Fibroblast of villous mesenchyme (primary cell): ENCODE measurements at regions not wholly inside any gene's neighbourhood (a gene's known extent, or its start where the extent isn't known, plus 50 kb on each side); places are given as distances from the start of the nearest gene placed in this dataset.
A peak's percentile ranks its signal among the peaks of the same experiment; 100 is the strongest.

ENCODE experiments used
- DNase-seq: peaks from one replicate; pipeline ENCODE4 v3.0.0-alpha.2; 2010; ENCODE audit warnings: low read depth
- H3K4me3 ChIP-seq: 2 replicates; pipeline ENCODE4 v1.5.1; 2011; ENCODE audit warnings: low read depth, mild to moderate bottlenecking, low read length
- TF ChIP-seq, protein P1 (sequence below): IDR thresholded peaks from 2 replicates; pipeline ENCODE4 v1.5.1; 2012; ENCODE audit warnings: low read depth, mild to moderate bottlenecking, low read length; ENCODE audit not compliant: insufficient read depth

DNA sequence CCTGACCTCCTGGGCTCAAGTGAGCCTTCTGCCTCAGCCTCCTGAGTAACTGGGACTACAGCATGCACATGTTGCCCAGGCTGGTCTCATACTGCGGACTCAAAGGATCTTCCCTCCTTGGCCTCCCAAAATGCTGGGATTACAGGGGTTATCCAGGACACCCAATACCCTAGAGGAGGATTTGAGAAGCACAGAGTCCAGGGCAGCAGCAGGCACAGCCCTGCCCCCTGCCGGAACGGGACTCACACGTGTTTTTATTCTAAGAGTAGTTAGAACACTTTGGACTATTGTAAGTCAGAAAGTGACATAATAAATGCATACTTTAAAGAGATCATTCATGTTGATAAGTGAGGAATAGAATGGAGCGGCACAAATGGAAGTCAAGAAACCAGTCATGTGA is 80.2 kb downstream of the C6orf118 start:
- DNase-seq: no peak
- H3K4me3 ChIP-seq: no peak overlapping the region
- TF ChIP-seq, protein P1, sequence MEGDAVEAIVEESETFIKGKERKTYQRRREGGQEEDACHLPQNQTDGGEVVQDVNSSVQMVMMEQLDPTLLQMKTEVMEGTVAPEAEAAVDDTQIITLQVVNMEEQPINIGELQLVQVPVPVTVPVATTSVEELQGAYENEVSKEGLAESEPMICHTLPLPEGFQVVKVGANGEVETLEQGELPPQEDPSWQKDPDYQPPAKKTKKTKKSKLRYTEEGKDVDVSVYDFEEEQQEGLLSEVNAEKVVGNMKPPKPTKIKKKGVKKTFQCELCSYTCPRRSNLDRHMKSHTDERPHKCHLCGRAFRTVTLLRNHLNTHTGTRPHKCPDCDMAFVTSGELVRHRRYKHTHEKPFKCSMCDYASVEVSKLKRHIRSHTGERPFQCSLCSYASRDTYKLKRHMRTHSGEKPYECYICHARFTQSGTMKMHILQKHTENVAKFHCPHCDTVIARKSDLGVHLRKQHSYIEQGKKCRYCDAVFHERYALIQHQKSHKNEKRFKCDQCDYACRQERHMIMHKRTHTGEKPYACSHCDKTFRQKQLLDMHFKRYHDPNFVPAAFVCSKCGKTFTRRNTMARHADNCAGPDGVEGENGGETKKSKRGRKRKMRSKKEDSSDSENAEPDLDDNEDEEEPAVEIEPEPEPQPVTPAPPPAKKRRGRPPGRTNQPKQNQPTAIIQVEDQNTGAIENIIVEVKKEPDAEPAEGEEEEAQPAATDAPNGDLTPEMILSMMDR: no peak

DNA sequence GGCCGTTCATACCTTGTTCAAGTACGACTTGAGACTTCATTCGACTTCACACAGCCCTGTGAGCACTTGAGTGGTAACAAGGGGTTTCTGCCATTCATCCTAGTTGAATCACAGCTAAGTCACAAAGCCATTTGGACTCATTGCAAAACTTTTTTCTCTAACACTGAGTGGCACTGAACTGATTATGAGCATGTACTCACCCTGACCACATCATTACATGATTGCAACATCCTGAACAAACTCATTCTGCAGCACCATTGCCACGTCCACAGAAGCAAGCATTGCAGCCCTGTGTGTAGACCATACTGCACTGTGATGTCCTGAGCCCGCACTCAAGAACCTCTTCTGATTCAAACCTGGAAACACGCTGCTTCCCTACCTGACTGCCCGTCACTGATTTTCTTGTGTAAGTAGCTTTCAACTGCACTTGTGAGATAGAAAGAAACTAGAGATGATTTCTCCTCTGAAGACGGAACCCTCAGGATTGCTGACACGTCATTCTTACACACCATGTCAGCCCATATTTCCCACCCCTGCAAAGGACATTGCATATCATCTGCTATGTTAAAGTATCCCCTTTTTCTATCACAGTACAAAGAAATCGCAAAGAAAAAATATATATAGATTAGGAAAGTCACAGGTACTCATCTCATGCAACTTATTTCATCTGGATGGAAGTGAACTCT is 81.6 kb downstream of the C6orf118 start:
- DNase-seq: peak; percentile 17
- H3K4me3 ChIP-seq: no peak overlapping the region
- TF ChIP-seq, protein P1: no peak

DNA sequence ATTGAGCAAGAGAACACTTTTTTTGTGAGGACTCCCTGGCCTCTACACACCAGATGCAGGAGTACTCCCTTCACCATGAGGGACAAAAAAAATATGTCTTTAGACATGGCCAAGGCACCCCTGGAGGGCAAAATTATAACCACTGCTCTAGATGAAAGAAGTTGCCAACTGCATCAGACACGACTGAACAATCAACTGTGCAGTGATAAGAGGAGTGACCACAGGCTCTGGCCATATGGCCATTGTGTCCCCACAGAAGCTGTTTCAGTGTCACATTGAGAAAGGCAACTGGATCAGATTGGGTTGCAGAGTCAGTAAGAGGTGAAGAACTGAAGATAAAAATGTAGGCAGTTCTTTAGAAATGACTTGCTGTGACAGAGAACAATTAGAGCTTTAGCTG is 85.7 kb downstream of the C6orf118 start:
- DNase-seq: no peak
- H3K4me3 ChIP-seq: no peak overlapping the region
- TF ChIP-seq, protein P1: no peak

DNA sequence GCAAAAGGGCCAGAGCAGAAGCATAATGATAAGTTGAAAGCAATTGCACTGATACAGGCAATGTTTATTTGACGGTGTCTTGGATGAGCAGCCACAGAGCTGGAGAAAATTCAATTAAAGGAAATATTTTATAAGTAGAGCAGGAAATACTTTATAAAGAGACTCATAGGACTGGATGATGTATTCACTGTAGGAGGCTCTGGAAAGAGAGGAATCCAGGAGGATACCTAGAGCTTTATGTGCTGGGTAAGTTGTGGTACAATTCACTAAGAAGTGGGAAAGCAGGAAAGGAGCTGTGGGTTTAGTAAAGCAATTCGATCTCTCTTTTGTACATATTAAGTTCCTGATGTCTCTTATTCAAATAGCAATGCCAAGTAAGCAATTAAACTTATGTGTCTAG is 86.3 kb downstream of the C6orf118 start:
- TF ChIP-seq, protein P1: no peak
- no peak overlapping the region for H3K4me3 ChIP-seq
- DNase-seq: no peak

DNA sequence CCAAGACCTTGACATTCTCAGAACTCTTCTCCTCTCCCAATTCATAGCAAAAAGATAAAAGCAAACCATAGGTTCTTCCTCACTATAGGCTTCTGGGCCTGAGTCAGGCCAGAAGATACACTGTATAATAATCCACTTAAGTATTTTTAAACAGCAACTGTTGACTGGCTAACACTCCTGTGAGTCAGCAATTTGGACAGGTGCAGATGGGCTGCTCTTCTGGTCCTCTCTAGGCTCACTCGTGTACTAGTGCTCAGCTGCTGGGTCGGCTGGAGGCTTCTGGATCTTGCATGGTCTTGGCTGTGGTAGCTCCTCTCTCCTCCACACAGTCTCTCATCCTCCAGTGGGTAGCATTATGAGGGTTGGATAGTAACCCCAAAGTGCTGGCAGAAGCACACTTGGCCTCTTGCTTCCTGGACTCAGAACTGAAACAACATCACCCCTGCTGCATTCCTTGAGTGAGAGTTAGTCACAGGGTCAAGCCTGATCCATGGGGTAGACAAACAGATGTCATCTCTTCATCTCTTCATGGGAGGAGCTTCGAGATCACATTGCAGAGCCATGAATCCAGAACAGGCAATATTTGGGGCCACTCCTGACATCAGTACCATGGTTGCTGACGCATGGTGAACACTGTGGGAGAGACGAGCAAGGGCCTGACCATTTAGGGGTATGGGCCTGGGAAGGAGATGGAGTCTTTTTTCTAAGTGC is 86.9 kb downstream of the C6orf118 start:
- TF ChIP-seq, protein P1: no peak
- DNase-seq: no peak
- no peak overlapping the region for H3K4me3 ChIP-seq

DNA sequence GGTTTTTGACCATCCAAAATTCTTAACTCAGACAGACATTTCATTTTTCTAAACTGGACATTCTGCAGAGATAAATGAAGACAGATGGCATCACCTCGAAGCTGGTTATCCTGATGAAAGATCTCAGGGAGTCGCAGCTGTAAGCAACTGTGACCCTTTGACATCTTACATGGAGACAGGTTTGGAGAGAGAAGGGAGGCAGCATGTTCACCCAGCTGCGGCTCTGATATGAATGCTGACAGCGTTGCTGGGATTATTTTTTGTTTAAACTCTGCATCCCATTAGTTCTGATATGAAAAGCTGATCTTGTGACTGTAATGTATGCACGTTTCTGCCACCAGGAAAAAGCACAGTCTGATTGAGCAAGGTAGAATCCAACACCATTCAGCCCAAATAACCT is 89.4 kb downstream of the C6orf118 start:
- DNase-seq: no peak
- H3K4me3 ChIP-seq: no peak overlapping the region
- TF ChIP-seq, protein P1: no peak
